K562 (cell line): ENCODE measurements at regions not wholly inside any gene's neighbourhood (a gene's known extent, or its start where the extent isn't known, plus 50 kb on each side); places are given as distances from the start of the nearest gene placed in this dataset.

Experiments
- CXXC5 ChIP-seq: fragments of 250-450 bp; sonication (Bioruptor Pico); IDR thresholded peaks from 2 replicates; pipeline ENCODE4 v1.8.0; 2022; ENCODE audit warnings: inconsistent platforms, mild to moderate bottlenecking, moderate library complexity
- ETS2 ChIP-seq: IDR thresholded peaks from 2 replicates; pipeline ENCODE4 v1.6.1; 2016; ENCODE audit warnings: borderline replicate concordance, missing genetic modification characterization, mild to moderate bottlenecking, moderate library complexity, missing compliant biosample characterization; ENCODE audit not compliant: poor library complexity, severe bottlenecking
- FOXJ2 ChIP-seq: fragments of 200-800 bp; sonication (Bioruptor generic); IDR thresholded peaks from 2 replicates; pipeline ENCODE4 v1.6.1; 2016; ENCODE audit warnings: missing genetic modification characterization, missing compliant biosample characterization
- KAT7 ChIP-seq: sonication (generic); formaldehyde crosslinking; IDR thresholded peaks from 2 replicates; pipeline ENCODE4 v1.8.0; 2022; ENCODE audit warnings: missing genetic modification reagents, mild to moderate bottlenecking, borderline replicate concordance
- MNT ChIP-seq, 2 experiments: fragments of 450-650 bp; conservative IDR thresholded peaks; 2 replicates each; pipeline ENCODE4 v1.6.1; 2017; ENCODE audit warnings: mild to moderate bottlenecking in 2 of 2, moderate library complexity in 2 of 2
- NFE2 ChIP-seq: IDR thresholded peaks from 2 replicates; pipeline ENCODE4 v1.6.1; 2014; ENCODE audit warnings: antibody characterized with exemption, low read depth
- PCBP1 ChIP-seq: fragments of 200-400 bp; formaldehyde crosslinking; IDR thresholded peaks from 2 replicates; pipeline ENCODE4 v1.6.1; 2018; ENCODE audit warnings: mild to moderate bottlenecking, low read depth, low read length; ENCODE audit not compliant: poor library complexity, severe bottlenecking
- ZBTB33 ChIP-seq: sonication (generic); formaldehyde crosslinking; IDR thresholded peaks from 2 replicates; pipeline ENCODE4 v1.8.1; 2023; ENCODE audit warnings: mild to moderate bottlenecking, missing genetic modification reagents
- ZNF224 ChIP-seq: sonication (generic); formaldehyde crosslinking; IDR thresholded peaks from 2 replicates; pipeline ENCODE4 v1.8.0; 2022; ENCODE audit warnings: mild to moderate bottlenecking, missing genetic modification reagents
- TF ChIP-seq, protein P1 (sequence below): fragments of 450-650 bp; formaldehyde crosslinking; conservative IDR thresholded peaks from 2 replicates; pipeline ENCODE4 v1.4.0; 2022; ENCODE audit warnings: mild to moderate bottlenecking, missing genetic modification characterization
- TF ChIP-seq, protein P2 (sequence below): fragments of 250-450 bp; sonication (Bioruptor Pico); IDR thresholded peaks from 2 replicates; pipeline ENCODE4 v1.5.0; 2022; ENCODE audit warnings: mild to moderate bottlenecking
- TF ChIP-seq, protein P3 (sequence below), 3 experiments: IDR thresholded peaks in 2 of 3; conservative IDR thresholded peaks in 1 of 3; 2 replicates each; pipeline ENCODE4 v1.5.1; 2011 to 2012; ENCODE audit warnings: low read length in 3 of 3, mild to moderate bottlenecking in 3 of 3, control low read depth in 2 of 3, improper control_type of control experiment in 1 of 3, inconsistent platforms in 1 of 3, low read depth in 1 of 3, mixed read lengths in 1 of 3, moderate library complexity in 1 of 3; ENCODE audit not compliant: insufficient read depth in 2 of 3
- TF ChIP-seq, protein P4 (sequence below): sonication (generic); formaldehyde crosslinking; IDR thresholded peaks from 2 replicates; pipeline ENCODE4 v1.8.0; 2023; ENCODE audit warnings: mild to moderate bottlenecking, missing genetic modification reagents

- peak; percentile 57 for TF ChIP-seq ZBTB33 (CRISPR knock-in tag)
- TF ChIP-seq ETS2 (tag) = no peak
- no peak for TF ChIP-seq KAT7 (CRISPR knock-in tag)
- TF ChIP-seq FOXJ2 (tag) = no peak
- no peak for TF ChIP-seq ZNF224 (CRISPR knock-in tag)
- peak; percentile 72 for TF ChIP-seq NFE2
- peak; percentile 66 to 85 for TF ChIP-seq MNT (conservative IDR thresholded peaks at IDR 0.05)
- TF ChIP-seq, protein P1, sequence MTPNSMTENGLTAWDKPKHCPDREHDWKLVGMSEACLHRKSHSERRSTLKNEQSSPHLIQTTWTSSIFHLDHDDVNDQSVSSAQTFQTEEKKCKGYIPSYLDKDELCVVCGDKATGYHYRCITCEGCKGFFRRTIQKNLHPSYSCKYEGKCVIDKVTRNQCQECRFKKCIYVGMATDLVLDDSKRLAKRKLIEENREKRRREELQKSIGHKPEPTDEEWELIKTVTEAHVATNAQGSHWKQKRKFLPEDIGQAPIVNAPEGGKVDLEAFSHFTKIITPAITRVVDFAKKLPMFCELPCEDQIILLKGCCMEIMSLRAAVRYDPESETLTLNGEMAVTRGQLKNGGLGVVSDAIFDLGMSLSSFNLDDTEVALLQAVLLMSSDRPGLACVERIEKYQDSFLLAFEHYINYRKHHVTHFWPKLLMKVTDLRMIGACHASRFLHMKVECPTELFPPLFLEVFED = no peak
- TF ChIP-seq PCBP1 = no peak
- TF ChIP-seq, protein P2, sequence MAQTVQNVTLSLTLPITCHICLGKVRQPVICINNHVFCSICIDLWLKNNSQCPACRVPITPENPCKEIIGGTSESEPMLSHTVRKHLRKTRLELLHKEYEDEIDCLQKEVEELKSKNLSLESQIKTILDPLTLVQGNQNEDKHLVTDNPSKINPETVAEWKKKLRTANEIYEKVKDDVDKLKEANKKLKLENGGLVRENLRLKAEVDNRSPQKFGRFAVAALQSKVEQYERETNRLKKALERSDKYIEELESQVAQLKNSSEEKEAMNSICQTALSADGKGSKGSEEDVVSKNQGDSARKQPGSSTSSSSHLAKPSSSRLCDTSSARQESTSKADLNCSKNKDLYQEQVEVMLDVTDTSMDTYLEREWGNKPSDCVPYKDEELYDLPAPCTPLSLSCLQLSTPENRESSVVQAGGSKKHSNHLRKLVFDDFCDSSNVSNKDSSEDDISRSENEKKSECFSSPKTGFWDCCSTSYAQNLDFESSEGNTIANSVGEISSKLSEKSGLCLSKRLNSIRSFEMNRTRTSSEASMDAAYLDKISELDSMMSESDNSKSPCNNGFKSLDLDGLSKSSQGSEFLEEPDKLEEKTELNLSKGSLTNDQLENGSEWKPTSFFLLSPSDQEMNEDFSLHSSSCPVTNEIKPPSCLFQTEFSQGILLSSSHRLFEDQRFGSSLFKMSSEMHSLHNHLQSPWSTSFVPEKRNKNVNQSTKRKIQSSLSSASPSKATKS (CRISPR knock-in tag) = no peak
- TF ChIP-seq, protein P3, sequence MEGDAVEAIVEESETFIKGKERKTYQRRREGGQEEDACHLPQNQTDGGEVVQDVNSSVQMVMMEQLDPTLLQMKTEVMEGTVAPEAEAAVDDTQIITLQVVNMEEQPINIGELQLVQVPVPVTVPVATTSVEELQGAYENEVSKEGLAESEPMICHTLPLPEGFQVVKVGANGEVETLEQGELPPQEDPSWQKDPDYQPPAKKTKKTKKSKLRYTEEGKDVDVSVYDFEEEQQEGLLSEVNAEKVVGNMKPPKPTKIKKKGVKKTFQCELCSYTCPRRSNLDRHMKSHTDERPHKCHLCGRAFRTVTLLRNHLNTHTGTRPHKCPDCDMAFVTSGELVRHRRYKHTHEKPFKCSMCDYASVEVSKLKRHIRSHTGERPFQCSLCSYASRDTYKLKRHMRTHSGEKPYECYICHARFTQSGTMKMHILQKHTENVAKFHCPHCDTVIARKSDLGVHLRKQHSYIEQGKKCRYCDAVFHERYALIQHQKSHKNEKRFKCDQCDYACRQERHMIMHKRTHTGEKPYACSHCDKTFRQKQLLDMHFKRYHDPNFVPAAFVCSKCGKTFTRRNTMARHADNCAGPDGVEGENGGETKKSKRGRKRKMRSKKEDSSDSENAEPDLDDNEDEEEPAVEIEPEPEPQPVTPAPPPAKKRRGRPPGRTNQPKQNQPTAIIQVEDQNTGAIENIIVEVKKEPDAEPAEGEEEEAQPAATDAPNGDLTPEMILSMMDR (IDR thresholded peaks at IDR 0.05 in 2 of 3, conservative IDR thresholded peaks at IDR 0.05 in 1 of 3; ENCODE audit: insufficient read depth in 2 of 3, low read depth in 1 of 3, low read length in 3 of 3) = no peak
- TF ChIP-seq, protein P4, sequence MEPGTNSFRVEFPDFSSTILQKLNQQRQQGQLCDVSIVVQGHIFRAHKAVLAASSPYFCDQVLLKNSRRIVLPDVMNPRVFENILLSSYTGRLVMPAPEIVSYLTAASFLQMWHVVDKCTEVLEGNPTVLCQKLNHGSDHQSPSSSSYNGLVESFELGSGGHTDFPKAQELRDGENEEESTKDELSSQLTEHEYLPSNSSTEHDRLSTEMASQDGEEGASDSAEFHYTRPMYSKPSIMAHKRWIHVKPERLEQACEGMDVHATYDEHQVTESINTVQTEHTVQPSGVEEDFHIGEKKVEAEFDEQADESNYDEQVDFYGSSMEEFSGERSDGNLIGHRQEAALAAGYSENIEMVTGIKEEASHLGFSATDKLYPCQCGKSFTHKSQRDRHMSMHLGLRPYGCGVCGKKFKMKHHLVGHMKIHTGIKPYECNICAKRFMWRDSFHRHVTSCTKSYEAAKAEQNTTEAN = no peak
- peak; percentile 88 for TF ChIP-seq CXXC5
Observed at GRCh38 chr7:138352570-138353461, 107.2 kb upstream of the TRIM24 start (continued).
